ENCODE measurements at regions not wholly inside any gene's neighbourhood (a gene's known extent, or its start where the extent isn't known, plus 50 kb on each side); places are given as distances from the start of the nearest gene placed in this dataset.
"Not testable (repeated sequence)": the region's sequence is repeated elsewhere in the genome, so short reads cannot be mapped to it uniquely, and the experiment has no call there.

DNA sequence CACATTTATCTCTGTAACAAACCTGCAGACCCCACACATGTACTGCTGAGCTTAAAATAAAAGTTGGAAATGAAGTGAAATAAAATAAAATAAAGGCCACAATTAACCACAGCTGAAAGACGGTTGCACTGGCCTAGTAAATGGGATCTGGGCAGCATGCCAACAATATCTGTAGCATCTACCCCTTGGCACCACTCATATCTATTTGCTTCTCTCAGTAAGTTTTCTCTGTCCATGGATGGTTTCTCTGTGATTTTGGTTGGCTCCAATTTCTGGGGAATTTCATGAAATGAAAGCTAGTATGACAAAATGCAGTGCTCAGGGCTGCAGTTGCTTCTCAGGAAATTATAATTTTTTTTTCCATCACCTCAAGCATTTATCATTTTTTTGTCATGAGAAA is 172.0 kb upstream of the IL15 start:
- DNase-seq = no peak

DNA sequence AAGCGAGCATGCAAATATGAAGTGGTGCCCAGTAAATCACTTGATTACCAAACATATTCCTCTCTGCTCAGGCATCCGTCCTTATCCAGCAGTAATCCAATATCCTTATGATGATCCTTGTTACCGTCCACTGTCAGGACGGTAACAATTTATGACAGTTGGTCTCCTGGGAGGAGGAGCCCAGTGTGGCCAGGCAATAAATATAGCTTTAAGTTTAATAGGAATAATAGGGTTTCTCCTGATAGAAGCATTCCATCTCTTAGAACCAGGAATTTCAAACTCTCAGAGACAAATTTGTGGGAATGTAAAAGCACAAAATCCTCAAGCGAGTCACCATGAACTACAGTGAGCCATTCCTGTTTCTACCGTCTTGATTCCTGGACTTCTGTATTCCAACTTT is 171.2 kb upstream of the IL15 start:
- no peak for DNase-seq

DNA sequence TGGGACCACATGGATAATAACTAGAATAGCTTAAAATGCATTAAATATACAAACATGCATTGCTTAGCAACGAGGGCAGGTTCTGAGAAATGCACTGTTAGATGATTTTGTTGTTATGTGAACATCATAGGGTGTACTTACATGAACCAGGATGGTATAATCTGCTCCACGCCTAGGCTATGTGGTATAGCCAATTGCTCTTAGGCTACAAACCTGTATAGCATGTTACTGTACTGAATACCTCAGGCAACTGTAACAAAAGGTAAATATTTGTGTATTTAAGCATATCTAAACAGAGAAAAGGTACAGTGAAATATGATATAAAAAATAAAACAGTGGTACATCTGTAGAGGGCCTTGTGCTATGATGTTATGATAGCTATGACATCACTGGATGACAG is 169.2 kb upstream of the IL15 start:
- DNase-seq = no peak

DNA sequence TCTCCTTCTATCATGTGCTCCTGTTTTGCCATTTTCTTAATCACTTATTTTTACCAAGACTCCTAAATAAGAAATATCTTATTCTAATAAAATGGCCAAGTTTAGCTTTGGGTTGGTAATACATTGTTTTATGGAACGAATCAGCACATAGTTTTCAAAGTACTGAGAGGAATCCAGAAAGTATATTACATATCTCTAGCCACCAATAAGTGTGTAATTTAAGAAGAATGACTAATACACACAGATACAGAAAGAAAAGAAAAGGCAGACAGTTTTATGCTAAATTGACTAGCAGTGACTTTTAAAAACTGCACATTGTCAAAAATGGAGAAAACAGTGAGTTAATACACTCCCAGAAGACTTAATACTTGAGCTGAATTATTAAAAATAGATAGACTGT is 167.0 kb upstream of the IL15 start:
- DNase-seq = no peak

DNA sequence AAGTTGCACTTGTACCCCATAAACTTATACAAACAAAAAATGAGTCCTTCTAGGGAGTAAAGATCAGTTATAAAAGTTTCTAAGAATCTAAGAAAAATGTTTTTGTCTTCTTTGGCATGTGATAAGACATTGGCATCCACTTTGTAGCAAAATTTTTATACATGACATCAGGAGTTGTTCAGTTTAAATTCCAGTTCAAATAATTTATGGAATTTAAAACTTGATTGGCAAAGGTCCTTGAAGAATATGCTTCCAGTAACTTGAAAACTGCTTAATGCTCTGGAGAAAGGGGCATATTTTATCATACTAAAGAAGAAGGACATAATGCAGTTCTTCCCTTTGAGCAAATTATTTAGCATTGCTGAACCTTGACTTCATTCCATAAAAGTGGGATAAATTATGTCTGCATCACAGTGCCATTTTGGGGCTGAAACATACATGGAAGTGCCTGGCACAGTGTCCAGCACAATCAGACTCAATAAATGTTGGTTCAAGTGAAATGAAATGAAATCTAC is 163.3 kb upstream of the IL15 start:
- DNase-seq = no peak

DNA sequence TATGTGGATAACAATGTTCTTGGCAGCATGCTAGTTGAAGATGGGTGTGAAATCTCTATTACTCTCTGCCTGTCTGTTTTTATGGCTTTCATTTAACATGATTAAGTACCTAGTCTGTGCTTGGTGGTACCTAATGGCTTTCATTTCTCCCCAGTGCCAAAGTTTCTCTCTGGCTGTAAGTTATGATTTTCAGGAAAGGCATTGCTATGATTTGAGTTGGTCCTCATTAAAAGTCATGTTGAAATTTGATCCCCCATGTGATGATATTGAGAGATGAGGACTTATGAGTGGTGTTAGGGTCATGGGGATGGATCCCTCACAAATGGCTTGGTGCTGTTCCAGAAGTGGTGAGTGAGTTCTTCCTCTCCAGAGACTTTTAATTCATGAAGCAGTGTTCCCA is 162.4 kb upstream of the IL15 start:
- DNase-seq = no peak

DNA sequence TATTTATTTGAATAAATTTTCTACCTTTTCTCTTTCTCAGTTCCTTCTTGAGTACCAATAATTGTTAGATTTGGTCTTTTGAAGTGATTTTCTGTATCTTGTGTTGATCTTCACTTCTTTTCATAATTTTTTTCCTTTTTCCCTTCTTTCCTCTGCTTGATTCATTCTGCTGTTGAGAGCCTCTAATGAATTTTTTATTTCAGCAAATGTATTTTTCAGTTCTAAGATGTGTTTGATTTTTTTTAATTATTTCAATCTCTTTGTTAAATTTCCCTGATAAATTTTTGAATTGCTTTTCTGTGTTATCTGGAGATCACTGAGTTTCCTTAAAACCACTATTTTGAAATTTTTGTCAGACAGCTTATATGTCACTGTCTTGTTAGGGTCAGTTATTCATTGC is 155.4 kb upstream of the IL15 start:
- no peak for DNase-seq

DNA sequence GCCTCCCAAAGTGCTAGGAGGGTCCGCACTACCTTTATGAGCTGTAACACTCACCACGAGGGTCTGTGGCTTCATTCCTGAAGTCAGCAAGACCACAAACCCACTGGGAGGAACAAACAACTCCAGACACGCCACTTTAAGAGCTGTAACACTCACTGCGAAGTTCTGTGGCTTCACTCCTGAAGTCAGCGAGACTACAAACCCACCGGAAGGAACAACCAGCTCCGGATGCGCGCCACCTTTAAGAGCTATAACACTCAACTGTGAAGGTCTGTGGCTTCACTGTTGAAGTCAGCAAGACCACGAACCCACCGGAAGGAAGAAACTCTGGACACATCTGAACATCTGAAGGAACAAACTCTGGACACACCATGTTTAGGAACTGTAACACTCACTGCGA is 152.1 kb upstream of the IL15 start:
- DNase-seq = not testable (repeated sequence)

DNA sequence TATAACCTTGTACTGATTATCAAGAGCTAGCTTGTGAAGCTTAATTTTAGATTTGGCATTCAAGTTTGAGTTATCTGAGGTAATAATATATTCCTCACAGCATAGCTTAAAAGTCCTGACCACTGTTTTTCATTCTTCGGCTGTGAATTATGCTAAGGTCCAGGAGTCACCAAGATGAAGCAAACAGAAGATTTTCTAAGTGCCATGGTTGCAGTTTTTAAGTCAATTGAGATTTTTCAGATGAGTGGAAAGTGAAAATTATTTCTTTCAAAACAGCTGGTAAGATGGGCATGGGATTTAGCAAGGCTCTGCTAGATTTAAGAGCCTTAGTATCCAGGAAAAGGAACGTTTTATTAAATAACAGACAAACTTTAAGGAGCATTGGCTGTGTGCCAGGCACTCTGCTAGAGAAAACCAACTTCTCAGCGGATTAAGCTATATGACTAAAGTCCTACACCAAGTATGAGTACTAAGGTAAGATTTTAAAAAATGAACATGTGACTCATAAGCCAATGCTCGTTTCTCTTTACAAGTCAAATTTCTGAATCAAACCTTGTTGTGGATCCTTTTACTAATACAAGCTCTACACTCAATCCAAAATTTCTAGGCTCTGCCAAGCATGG is 149.9 kb upstream of the IL15 start:
- no peak for DNase-seq

DNA sequence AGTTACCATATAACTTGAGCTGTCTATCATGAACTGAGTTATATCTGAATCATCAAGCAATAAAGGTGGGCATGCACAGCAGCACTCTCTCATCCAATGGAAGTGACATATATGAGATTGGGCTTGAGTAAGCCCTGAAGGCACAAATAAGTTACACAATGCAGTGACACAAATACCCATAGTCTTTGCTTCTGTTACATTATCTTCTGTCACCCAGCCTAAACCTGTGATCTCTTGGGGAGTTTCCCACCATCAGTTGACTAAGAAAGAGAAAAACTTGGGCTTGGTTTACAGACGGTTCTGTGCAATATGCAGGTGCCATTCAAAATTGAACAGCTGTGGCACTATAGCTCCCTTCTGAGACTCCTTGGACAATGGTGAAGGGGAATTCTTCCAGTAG is 138.8 kb upstream of the IL15 start:
- DNase-seq = no peak

DNA sequence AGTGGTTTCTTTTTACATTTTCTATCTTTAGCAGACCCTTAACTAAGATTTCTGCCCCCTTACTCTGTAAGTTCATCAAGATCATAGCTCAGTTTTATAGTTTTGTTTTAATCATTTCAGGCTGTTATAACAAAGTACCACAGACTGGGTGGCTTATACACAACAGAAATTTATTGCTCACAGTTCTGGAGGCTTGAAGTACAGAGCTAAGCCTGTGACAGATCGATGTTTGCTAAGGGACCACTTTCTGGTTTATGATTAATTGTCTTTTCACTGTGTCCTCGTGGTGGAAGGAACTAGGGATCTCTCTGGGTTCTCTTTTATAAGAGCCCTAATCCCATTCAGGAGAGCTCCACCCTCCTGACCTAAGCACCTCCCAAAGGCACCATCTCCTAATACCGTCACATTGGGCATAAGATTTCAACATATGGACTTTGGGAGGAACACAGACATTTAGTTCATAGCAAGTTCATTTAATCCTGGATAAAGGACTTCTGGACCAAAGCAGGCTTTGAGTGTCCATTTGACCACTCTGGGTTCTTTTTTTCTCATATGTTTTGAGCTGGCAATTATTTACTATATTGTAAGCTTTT is 137.0 kb upstream of the IL15 start:
- no peak for DNase-seq

DNA sequence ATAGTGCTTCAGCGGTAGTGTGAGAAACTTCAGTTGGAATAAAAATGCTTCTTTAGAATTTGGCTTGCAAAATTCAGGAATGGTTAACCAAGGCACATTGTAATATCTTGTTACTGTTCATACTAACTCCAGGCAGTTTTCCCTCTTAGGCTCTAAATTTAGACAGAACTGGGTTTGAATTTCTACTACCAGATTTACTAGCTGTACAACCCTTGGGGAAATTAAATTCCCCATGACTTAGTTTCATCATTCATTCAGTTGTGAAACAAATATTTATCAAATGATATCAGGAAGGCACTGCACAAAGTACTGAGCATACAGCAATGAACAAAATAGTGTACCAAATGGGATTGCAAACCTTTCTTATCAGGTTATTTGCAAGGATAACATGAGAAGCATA is 135.0 kb upstream of the IL15 start:
- DNase-seq = no peak

DNA sequence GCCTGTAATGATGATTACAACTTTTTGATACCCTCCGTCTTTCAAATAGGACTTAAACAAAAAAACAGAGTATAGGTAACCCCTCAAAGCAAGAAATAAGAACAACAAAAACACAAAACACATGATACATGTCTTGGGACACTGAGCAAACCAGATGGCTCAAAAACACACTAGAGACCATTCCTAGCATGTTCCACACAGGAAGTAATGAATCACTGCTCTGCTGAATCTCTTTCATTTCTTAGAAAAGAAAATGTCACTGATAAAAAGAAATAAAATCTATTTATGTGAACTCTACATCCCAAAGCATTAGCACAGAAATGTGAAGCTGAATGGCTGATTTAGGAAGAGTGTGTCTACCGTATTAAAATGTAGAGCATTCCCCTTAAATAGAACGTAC is 134.5 kb upstream of the IL15 start:
- DNase-seq = no peak

DNA sequence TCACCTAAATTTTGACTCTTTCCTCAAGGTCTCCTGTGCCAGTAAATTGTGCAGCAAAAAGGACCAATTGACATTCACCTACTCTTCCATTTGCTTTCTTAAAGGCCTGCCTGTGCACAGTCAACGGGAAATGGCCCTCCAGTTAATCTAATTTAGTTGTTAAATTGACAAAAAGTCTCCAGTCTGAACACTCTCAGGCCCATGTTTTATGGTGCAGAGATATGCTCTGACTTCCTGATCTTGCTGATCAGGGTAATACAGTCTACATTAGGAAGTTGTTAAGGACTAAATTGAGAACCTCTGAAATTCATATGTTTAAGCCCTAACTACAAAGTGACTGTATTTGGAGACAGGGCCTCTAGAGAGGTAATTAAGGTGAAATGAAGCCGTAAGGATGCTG is 133.6 kb upstream of the IL15 start:
- no peak for DNase-seq

DNA sequence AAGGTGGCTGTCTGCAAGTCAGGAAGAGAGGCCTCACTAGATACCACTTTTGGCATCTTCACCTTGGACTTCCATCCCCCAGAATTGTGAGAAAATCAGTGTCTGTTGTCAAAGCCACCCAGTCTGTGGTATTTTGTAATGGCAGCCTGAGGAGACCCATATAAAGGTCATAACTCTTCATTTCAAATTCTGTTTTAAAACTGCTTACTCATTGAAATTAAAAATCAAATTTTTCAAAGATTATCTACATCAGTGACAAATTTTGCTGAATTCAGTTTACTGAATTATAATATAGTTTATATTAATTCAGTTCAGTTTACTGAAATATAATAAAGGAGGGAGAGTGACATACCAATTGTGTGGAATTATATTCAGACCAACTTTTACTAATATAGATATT is 133.1 kb upstream of the IL15 start:
- no peak for DNase-seq

DNA sequence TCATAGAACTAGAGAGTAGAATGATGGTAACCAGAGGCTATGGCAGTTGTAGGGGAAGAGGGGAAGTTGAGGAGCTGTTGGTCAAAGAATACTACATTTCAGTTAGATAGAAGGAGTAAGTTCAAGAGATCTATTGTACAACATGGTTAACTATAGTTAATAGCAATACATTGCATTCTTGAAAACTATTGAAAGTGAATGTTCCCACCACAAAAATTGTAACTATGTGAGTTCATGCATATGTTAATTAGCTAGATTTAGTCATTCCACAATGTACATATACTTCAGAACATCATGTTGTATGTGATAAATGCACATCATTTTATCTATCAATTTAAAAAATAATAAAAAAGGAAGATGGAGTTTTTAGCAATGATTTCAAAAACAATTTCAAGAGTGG is 125.3 kb upstream of the IL15 start:
- no peak for DNase-seq

DNA sequence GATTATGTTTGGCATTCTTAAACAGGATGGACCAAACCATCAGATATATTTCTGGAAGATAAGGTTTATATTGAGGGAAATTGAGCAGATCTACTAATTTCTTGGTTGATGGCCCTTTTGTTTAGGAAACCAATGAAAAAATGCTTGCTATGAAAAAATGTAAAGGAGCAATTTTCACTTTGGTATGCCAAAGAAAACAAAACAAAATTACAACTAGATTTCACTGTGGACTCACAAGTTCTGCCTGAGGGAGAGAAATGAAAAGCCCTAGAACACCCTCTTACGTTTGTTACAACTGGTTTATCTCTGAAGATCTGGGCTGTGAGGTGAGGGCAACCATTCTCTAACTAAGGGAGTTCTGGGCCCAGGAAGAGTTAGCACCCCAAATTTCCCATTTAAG is 122.5 kb upstream of the IL15 start:
- no peak for DNase-seq

DNA sequence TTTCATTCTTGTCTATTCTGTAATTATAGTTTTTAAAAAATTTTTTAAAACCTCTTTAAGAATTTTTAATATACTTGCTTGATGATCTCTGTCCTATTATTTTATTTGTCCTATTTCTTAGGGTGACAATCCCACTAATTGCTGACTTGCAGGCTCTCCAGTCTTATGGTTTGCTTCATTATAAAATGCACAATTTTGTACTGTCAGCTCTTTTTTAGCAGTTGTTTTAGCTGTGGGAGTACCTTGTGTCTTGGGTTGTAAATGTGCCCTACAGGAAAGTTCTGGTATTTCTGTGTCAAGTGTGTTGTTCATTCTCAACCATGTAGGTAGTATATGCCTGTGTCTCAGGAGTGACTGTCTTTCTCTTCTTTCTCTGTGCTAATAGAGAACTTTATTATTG is 118.2 kb upstream of the IL15 start:
- DNase-seq = no peak

DNA sequence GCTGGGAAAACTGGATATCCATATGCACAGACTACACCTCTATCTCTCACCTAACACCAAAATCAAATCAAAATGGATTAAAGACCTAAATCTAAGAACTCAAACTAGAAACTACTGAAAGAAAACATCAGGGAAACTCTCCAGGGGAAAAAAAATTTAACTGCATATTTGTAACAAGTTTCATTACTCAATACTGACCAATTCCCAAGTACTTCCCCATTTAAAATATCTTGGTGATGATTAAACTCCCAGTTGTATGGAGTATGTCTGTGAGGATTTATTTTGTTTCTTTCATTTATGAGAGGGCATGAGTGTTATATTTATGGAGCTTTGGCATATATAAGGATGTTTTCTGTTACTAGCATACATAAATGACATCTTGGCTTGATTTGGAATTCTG is 112.3 kb upstream of the IL15 start:
- DNase-seq = no peak

DNA sequence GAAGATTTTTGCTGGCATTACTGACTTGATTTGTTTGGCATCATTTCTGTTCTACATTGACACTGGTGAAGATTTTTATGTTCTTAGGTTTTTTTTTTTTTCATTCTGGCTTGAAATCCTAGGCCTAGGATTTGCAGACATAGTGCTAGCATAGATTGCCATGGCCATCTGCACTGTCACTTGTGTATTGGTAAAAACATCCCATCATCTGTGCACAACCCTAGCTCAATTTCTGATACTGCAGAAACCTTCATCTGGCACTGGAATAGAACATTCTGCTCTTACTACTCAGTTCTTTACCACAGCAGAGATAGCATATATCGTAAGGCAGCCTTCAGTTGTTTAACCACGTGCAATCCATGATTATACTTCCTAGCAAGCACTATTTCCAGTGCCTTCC is 111.5 kb upstream of the IL15 start:
- DNase-seq = no peak

DNA sequence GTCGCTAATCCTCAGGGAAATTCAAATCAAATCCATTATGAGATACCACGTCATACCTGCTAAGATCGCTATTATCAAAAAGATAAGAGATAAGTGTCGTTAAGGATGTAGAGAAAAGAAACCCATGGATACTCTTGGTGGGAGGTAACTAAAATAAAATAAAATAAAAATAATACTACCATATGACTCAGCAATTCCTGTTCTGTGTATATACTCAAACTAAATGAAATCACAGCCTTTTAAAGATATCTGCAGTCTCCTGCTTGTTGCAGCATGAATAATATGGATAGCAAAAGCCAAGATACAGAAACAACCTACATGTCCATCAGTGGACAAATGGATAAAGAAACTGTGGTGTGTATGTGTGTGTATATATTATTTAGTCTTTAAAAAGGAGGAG is 105.8 kb upstream of the IL15 start:
- no peak for DNase-seq

DNA sequence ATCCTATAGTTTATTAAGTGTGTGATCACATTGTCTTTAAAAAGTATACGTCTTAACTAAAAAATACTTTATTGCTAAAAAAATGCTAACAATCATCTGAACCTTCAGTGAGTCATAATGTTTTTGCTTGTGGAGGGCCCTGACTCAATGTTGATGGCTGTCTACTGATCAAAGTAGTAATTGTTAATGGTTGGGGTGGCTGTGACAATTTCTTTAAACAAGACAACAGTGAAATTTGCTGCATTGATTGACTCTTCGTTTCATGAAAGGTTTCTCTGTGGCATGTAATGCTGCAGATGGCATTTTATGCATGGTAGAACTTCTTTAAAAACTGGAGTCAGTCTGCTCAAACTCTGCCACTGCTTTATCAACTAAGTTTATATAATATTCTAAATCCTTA is 101.4 kb upstream of the IL15 start:
- DNase-seq = no peak

DNA sequence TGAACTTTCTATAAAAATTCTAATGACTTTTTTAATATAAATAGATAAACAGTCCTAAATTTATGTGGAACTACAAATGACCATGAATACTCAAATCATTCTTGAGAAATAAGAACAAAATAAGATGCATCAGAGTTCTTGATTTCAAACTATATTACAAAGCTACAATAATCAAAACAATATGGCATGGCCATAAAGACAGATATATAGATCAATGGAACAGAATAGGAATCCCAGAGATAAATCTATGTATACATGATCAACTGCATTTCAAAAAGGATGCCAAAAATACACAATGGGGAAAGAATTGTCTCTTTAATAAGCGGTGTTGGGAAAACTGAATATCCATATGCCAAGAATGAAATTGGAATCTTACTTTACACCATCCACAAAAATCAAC is 98.4 kb upstream of the IL15 start:
- DNase-seq = no peak

DNA sequence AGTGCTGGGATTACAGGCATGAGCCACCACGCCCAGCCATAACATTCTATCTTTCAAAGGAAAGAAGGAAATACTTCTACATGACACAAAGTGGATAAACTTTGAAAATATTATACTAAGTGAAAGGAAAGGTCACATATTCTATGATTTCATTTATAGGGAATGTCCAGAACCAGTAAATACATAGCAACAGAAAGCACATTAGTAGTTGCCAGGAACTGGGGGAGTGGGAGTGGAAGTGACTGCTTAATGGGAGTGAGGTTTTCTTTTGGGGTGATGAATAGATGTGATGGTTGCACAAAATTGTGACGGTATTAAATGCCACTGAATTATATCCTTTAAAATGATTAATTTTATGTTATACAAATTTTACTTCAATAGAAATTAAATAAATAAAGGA is 95.7 kb upstream of the IL15 start:
- no peak for DNase-seq

DNA sequence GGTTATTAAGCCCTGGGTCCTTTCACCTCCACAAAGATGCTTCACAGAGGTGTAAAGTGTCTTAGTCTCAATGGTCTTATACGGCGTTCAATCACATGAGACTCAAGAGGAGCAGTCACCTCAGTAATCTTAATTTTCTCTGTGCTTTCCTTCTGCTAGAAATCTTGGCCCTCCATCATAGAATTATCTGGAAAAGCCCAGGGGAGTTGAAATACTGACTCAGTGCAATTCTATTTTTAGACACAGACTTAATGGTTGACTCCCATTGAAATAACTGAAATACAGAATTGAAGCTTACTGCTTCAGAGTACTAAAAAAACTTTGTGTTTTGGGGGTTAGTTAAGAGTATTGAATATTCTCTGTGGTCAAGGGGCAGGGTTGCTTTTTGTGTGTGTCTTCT is 94.5 kb upstream of the IL15 start:
- no peak for DNase-seq

All from GOT3 (cell line).